GM12891 (cell line): ENCODE measurements at regions not wholly inside any gene's neighbourhood (a gene's known extent, or its start where the extent isn't known, plus 50 kb on each side); places are given as distances from the start of the nearest gene placed in this dataset.

Experiments used
- PAX5 ChIP-seq: IDR thresholded peaks from 2 replicates; pipeline ENCODE4 v1.6.1; 2011; ENCODE audit warnings: low read length, moderate library complexity, mild to moderate bottlenecking; ENCODE audit not compliant: insufficient read depth, severe bottlenecking
- POLR2A ChIP-seq: IDR thresholded peaks from 2 replicates; pipeline ENCODE4 v1.6.1; 2011; ENCODE audit warnings: low read depth, low read length, control low read depth
- POLR2AphosphoS5 ChIP-seq: IDR thresholded peaks from 2 replicates; pipeline ENCODE4 v1.6.1; 2011; ENCODE audit warnings: low read depth, low read length, control low read depth
- POU2F2 ChIP-seq: IDR thresholded peaks from 2 replicates; pipeline ENCODE4 v1.6.1; 2011; ENCODE audit warnings: low read depth, mild to moderate bottlenecking, control low read depth, low read length, moderate library complexity
- SPI1 ChIP-seq: IDR thresholded peaks from 2 replicates; pipeline ENCODE4 v1.6.1; 2011; ENCODE audit warnings: low read depth, low read length, control low read depth
- TAF1 ChIP-seq: IDR thresholded peaks from 2 replicates; pipeline ENCODE4 v1.6.1; 2011; ENCODE audit warnings: low read depth, low read length, control low read depth

- no peak for TF ChIP-seq POLR2A
- no peak for TF ChIP-seq TAF1
- no peak for TF ChIP-seq POLR2AphosphoS5
- no peak for TF ChIP-seq PAX5
- no peak for TF ChIP-seq SPI1
- TF ChIP-seq POU2F2 = no peak
Observed at GRCh38 chr10:3474266-3474665, 301.7 kb upstream of the PITRM1 start.
